ENCODE measurements at regions not wholly inside any gene's neighbourhood (a gene's known extent, or its start where the extent isn't known, plus 50 kb on each side); places are given as distances from the start of the nearest gene placed in this dataset.

GRCh38 chr10:76736815-76737618 is 900.6 kb downstream of the KCNMA1 start:
- no peak for TF ChIP-seq CTCF (IDR thresholded peaks at IDR 0.05)
- TF ChIP-seq POLR2A (IDR thresholded peaks at IDR 0.05), result no peak
- Histone ChIP-seq H3K27me3 (no peaks in the 10 kb centered on the region), H3K4me1 (no peaks in the 10 kb centered on the region), H3K36me3 (replicated peaks in 1 of 2; ENCODE audit: insufficient read depth in 1 of 2, low read depth in 2 of 2) (no peaks in the 10 kb centered on the region), H3K27ac (no peak overlapping the region), H3K4me3 (no peak overlapping the region), H3K9me3 (no peaks in the 10 kb centered on the region)
- no peak for DNase-seq
- 72 to 73% methylated on average over 6 of the region's 6 CpGs for whole genome bisulfite sequencing, 2 donors
- intact Hi-C loops (cut with DNase I), result no loop called here
- ATAC-seq, result no peak

GRCh38 chr10:76736392-76736791 is 901.2 kb downstream of the KCNMA1 start:
- Histone ChIP-seq H3K36me3 (replicated peaks in 1 of 2; ENCODE audit: insufficient read depth in 1 of 2, low read depth in 2 of 2) (no peaks in the 10 kb centered on the region), H3K27ac (no peak overlapping the region), H3K9me3 (no peaks in the 10 kb centered on the region), H3K4me1 (no peaks in the 10 kb centered on the region), H3K27me3 (no peaks in the 10 kb centered on the region), H3K4me3 (no peak overlapping the region)
- intact Hi-C loops (cut with DNase I), result no loop called here
- TF ChIP-seq CTCF (IDR thresholded peaks at IDR 0.05) (no peak), POLR2A (IDR thresholded peaks at IDR 0.05) (no peak)
- DNase-seq, result no peak
- ATAC-seq, result no peak
- 73 to 85% methylated on average over 4 of the region's 4 CpGs for WGBS, 2 donors

- DNase-seq, result no peak
- ATAC-seq, result no peak
- intact Hi-C loops (cut with DNase I), result no loop called here
- TF ChIP-seq POLR2A (IDR thresholded peaks at IDR 0.05) (no peak), CTCF (IDR thresholded peaks at IDR 0.05) (no peak)
- WGBS, 2 donors, result 67 to 69% methylated on average over 2 of the region's 2 CpGs
- H3K4me3 ChIP-seq, result no peak overlapping the region
- H3K9me3 ChIP-seq, result no peaks in the 10 kb centered on the region
- no peak overlapping the region for H3K27ac ChIP-seq
- H3K27me3 ChIP-seq, result no peaks in the 10 kb centered on the region
- no peaks in the 10 kb centered on the region for H3K4me1 ChIP-seq
- H3K36me3 ChIP-seq (replicated peaks in 1 of 2; ENCODE audit: insufficient read depth in 1 of 2, low read depth in 2 of 2), result no peaks in the 10 kb centered on the region
Measured at GRCh38 chr10:76735866-76736265, 901.7 kb downstream of the KCNMA1 start.

GRCh38 chr10:76733441-76733936 is 904.1 kb downstream of the KCNMA1 start:
- no peak overlapping the region for H3K27ac ChIP-seq
- H3K36me3 ChIP-seq (replicated peaks in 1 of 2; ENCODE audit: insufficient read depth in 1 of 2, low read depth in 2 of 2), result no peaks in the 10 kb centered on the region
- ATAC-seq (no peak), DNase-seq (no peak)
- no peak overlapping the region for H3K4me3 ChIP-seq
- intact Hi-C loops (cut with DNase I), result no loop called here
- 60 to 76% methylated on average over 5 of the region's 5 CpGs for WGBS, 2 donors
- H3K4me1 ChIP-seq, result no peaks in the 10 kb centered on the region
- no peaks in the 10 kb centered on the region for H3K9me3 ChIP-seq
- H3K27me3 ChIP-seq, result no peaks in the 10 kb centered on the region
- TF ChIP-seq POLR2A (IDR thresholded peaks at IDR 0.05) (no peak), CTCF (IDR thresholded peaks at IDR 0.05) (no peak)

GRCh38 chr10:76732306-76732705 is 905.3 kb downstream of the KCNMA1 start:
- no peak for ATAC-seq
- Histone ChIP-seq H3K27ac (no peak overlapping the region), H3K27me3 (no peaks in the 10 kb centered on the region), H3K4me1 (no peaks in the 10 kb centered on the region), H3K36me3 (replicated peaks in 1 of 2; ENCODE audit: insufficient read depth in 1 of 2, low read depth in 2 of 2) (no peaks in the 10 kb centered on the region), H3K4me3 (no peak overlapping the region), H3K9me3 (no peaks in the 10 kb centered on the region)
- TF ChIP-seq POLR2A (IDR thresholded peaks at IDR 0.05) (no peak), CTCF (IDR thresholded peaks at IDR 0.05) (no peak)
- no peak for DNase-seq
- 76 to 91% methylated on average over 3 of the region's 3 CpGs for WGBS, 2 donors
- intact Hi-C loops (cut with DNase I), result no loop called here

Data from body of pancreas (tissue), 4 donors.